ENCODE measurements at regions not wholly inside any gene's neighbourhood (a gene's known extent, or its start where the extent isn't known, plus 50 kb on each side); places are given as distances from the start of the nearest gene placed in this dataset.

- no peak overlapping the region for H3K4me3 Mint-ChIP-seq
- peak overlapping the region in 3 of 7 donors; percentile 3 to 75 (median 38) for H3K27ac Mint-ChIP-seq
Observed at GRCh38 chr14:38124506-38124905, 83.2 kb upstream of the SSTR1 start.

GRCh38 chr14:38125481-38126037, 82.1 kb upstream of the SSTR1 start:
- Histone ChIP-seq H3K27ac (ENCODE audit: low read depth, low read length) (no peak overlapping the region), H3K4me1 (ENCODE audit: insufficient read depth, low read length) (peaks cover 23% of the 10 kb centered on the region), H3K4me3 (ENCODE audit: low read length in 2 of 2) (no peak overlapping the region), H3K9me3 (ENCODE audit: control insufficient read depth in 1 of 2, low read length in 2 of 2) (no peaks in the 10 kb centered on the region), H3K36me3 (ENCODE audit: insufficient read depth, low read length) (no peaks in the 10 kb centered on the region), H3K27me3 (ENCODE audit: insufficient read depth, low read length) (no peaks in the 10 kb centered on the region)
- Mint-ChIP-seq H3K4me3 (no peak overlapping the region), H3K27me3 (no peaks in the 10 kb centered on the region), H3K27ac (peak overlapping the region in 2 of 7 donors; percentile 1 to 50), H3K4me1 (peaks cover 33 to 51% (median 43%) of the 10 kb centered on the region in 4 donors), H3K36me3 (no peaks in the 10 kb centered on the region), H3K9me3 (peaks cover 0 to 6% (median 0%) of the 10 kb centered on the region in 8 donors)
- intact Hi-C loops (cut with micrococcal nuclease), result no loop called here
- ChIA-PET CTCF (ENCODE audit: partially characterized antibody) (interaction anchor here (1.6 to 1.7 kb wide), 2 partner anchors 17 to 139 kb away, joined by 4 to 5 read pairs; no protein-coding TSS in a partner anchor), POLR2A (ENCODE audit: partially characterized antibody) (interaction anchor here (1.3 kb wide), 1 partner anchor 48 kb away, joined by 4 read pairs; no protein-coding TSS in a partner anchor)
- no peak for DNase-seq

More at GRCh38 chr14:38124506-38124905, 83.2 kb upstream of the SSTR1 start:
- Mint-ChIP-seq H3K36me3 (no peaks in the 10 kb centered on the region), H3K9me3 (peaks cover 0 to 6% (median 0%) of the 10 kb centered on the region in 8 donors), H3K27me3 (no peaks in the 10 kb centered on the region), H3K4me1 (peaks cover 27 to 45% (median 34%) of the 10 kb centered on the region in 4 donors)
- ChIA-PET POLR2A (ENCODE audit: partially characterized antibody) (no interaction called here), CTCF (ENCODE audit: partially characterized antibody) (interaction anchor here (1.7 kb wide), 1 partner anchor 16 kb away, joined by 4 read pairs; no protein-coding TSS in a partner anchor)
- no peaks in the 10 kb centered on the region for H3K9me3 ChIP-seq (ENCODE audit: control insufficient read depth in 1 of 2, low read length in 2 of 2)
- H3K27me3 ChIP-seq (ENCODE audit: insufficient read depth, low read length), result no peaks in the 10 kb centered on the region
- no peaks in the 10 kb centered on the region for H3K36me3 ChIP-seq (ENCODE audit: insufficient read depth, low read length)
- peaks cover 13% of the 10 kb centered on the region for H3K4me1 ChIP-seq (ENCODE audit: insufficient read depth, low read length)
- DNase-seq, result no peak
- no peak overlapping the region for H3K27ac ChIP-seq (ENCODE audit: low read depth, low read length)
- intact Hi-C loops (cut with micrococcal nuclease), result loop anchor here (5.0 kb wide), 1 partner anchor 37 kb away; no protein-coding TSS in a partner anchor
- H3K4me3 ChIP-seq (ENCODE audit: low read length in 2 of 2), result no peak overlapping the region

GRCh38 chr14:38127356-38127755, 80.3 kb upstream of the SSTR1 start:
- no peaks in the 10 kb centered on the region for H3K36me3 ChIP-seq (ENCODE audit: insufficient read depth, low read length)
- Mint-ChIP-seq H3K9me3 (peaks cover 0 to 6% (median 0%) of the 10 kb centered on the region in 8 donors), H3K27me3 (no peaks in the 10 kb centered on the region), H3K27ac (peak overlapping the region in 2 of 7 donors; percentile 27 to 28), H3K4me3 (no peak overlapping the region), H3K36me3 (no peaks in the 10 kb centered on the region), H3K4me1 (peaks cover 23 to 46% (median 35%) of the 10 kb centered on the region in 4 donors)
- no peak overlapping the region for H3K27ac ChIP-seq (ENCODE audit: low read depth, low read length)
- POLR2A ChIA-PET (ENCODE audit: partially characterized antibody), result no interaction called here
- H3K4me3 ChIP-seq (ENCODE audit: low read length in 2 of 2), result no peak overlapping the region
- peaks cover 16% of the 10 kb centered on the region for H3K4me1 ChIP-seq (ENCODE audit: insufficient read depth, low read length)
- no peak for DNase-seq
- no peaks in the 10 kb centered on the region for H3K27me3 ChIP-seq (ENCODE audit: insufficient read depth, low read length)
- CTCF ChIA-PET (ENCODE audit: partially characterized antibody), result interaction anchor here (0.7 to 1.6 kb wide), 2 partner anchors 28 to 141 kb away, joined by 3 to 5 read pairs; no protein-coding TSS in a partner anchor
- intact Hi-C loops (cut with micrococcal nuclease), result no loop called here
- no peaks in the 10 kb centered on the region for H3K9me3 ChIP-seq (ENCODE audit: control insufficient read depth in 1 of 2, low read length in 2 of 2)

- no peak overlapping the region for H3K27ac Mint-ChIP-seq
- Histone ChIP-seq H3K9me3 (ENCODE audit: control insufficient read depth in 1 of 2, low read length in 2 of 2) (no peaks in the 10 kb centered on the region), H3K27ac (ENCODE audit: low read depth, low read length) (no peak overlapping the region), H3K4me3 (ENCODE audit: low read length in 2 of 2) (no peak overlapping the region), H3K27me3 (ENCODE audit: insufficient read depth, low read length) (no peaks in the 10 kb centered on the region), H3K4me1 (ENCODE audit: insufficient read depth, low read length) (peaks cover 16% of the 10 kb centered on the region), H3K36me3 (ENCODE audit: insufficient read depth, low read length) (no peaks in the 10 kb centered on the region)
- intact Hi-C loops (cut with micrococcal nuclease), result no loop called here
- CTCF ChIA-PET (ENCODE audit: partially characterized antibody), result no interaction called here
- POLR2A ChIA-PET (ENCODE audit: partially characterized antibody), result no interaction called here
- no peaks in the 10 kb centered on the region for H3K27me3 Mint-ChIP-seq
- H3K9me3 Mint-ChIP-seq, result peaks cover 0 to 6% (median 0%) of the 10 kb centered on the region in 8 donors
- no peaks in the 10 kb centered on the region for H3K36me3 Mint-ChIP-seq
- peaks cover 23 to 46% (median 34%) of the 10 kb centered on the region in 4 donors for H3K4me1 Mint-ChIP-seq
- DNase-seq, result no peak
- no peak overlapping the region for H3K4me3 Mint-ChIP-seq
Observed at GRCh38 chr14:38127784-38128183, 79.9 kb upstream of the SSTR1 start.

- intact Hi-C loops (cut with micrococcal nuclease), result no loop called here
- Histone ChIP-seq H3K9me3 (ENCODE audit: control insufficient read depth in 1 of 2, low read length in 2 of 2) (no peaks in the 10 kb centered on the region), H3K27me3 (ENCODE audit: insufficient read depth, low read length) (no peaks in the 10 kb centered on the region), H3K27ac (ENCODE audit: low read depth, low read length) (no peak overlapping the region), H3K36me3 (ENCODE audit: insufficient read depth, low read length) (no peaks in the 10 kb centered on the region), H3K4me1 (ENCODE audit: insufficient read depth, low read length) (peaks cover 16% of the 10 kb centered on the region), H3K4me3 (ENCODE audit: low read length in 2 of 2) (no peak overlapping the region)
- Mint-ChIP-seq H3K9me3 (peaks cover 0 to 6% (median 0%) of the 10 kb centered on the region in 8 donors), H3K4me3 (peak overlapping the region in 1 of 8 donors; percentile 33), H3K27ac (peak overlapping the region in 4 of 7 donors; percentile 27 to 85 (median 67)), H3K36me3 (no peaks in the 10 kb centered on the region), H3K27me3 (no peaks in the 10 kb centered on the region), H3K4me1 (peaks cover 23 to 46% (median 34%) of the 10 kb centered on the region in 4 donors)
- ChIA-PET POLR2A (ENCODE audit: partially characterized antibody) (no interaction called here), CTCF (ENCODE audit: partially characterized antibody) (no interaction called here)
- no peak for DNase-seq
Observed at GRCh38 chr14:38128640-38129039, 79.1 kb upstream of the SSTR1 start.

GRCh38 chr14:38129192-38129591, 78.5 kb upstream of the SSTR1 start:
- CTCF ChIA-PET (ENCODE audit: partially characterized antibody), result no interaction called here
- H3K4me1 ChIP-seq (ENCODE audit: insufficient read depth, low read length), result peaks cover 16% of the 10 kb centered on the region
- Mint-ChIP-seq H3K9me3 (peaks cover 0 to 6% (median 0%) of the 10 kb centered on the region in 8 donors), H3K4me3 (peak overlapping the region in 1 of 8 donors; percentile 8), H3K4me1 (peaks cover 22 to 43% (median 32%) of the 10 kb centered on the region in 4 donors), H3K27ac (peak overlapping the region in 2 of 7 donors; percentile 84 to 85), H3K36me3 (no peaks in the 10 kb centered on the region), H3K27me3 (no peaks in the 10 kb centered on the region)
- POLR2A ChIA-PET (ENCODE audit: partially characterized antibody), result no interaction called here
- intact Hi-C loops (cut with micrococcal nuclease), result no loop called here
- no peaks in the 10 kb centered on the region for H3K9me3 ChIP-seq (ENCODE audit: control insufficient read depth in 1 of 2, low read length in 2 of 2)
- no peaks in the 10 kb centered on the region for H3K36me3 ChIP-seq (ENCODE audit: insufficient read depth, low read length)
- no peak overlapping the region for H3K4me3 ChIP-seq (ENCODE audit: low read length in 2 of 2)
- no peak overlapping the region for H3K27ac ChIP-seq (ENCODE audit: low read depth, low read length)
- DNase-seq, result no peak
- no peaks in the 10 kb centered on the region for H3K27me3 ChIP-seq (ENCODE audit: insufficient read depth, low read length)

- Histone ChIP-seq H3K4me3 (ENCODE audit: low read length in 2 of 2) (no peak overlapping the region), H3K36me3 (ENCODE audit: insufficient read depth, low read length) (no peaks in the 10 kb centered on the region), H3K27ac (ENCODE audit: low read depth, low read length) (no peak overlapping the region), H3K27me3 (ENCODE audit: insufficient read depth, low read length) (no peaks in the 10 kb centered on the region), H3K4me1 (ENCODE audit: insufficient read depth, low read length) (peaks cover 16% of the 10 kb centered on the region), H3K9me3 (ENCODE audit: control insufficient read depth in 1 of 2, low read length in 2 of 2) (no peaks in the 10 kb centered on the region)
- Mint-ChIP-seq H3K9me3 (peaks cover 0 to 3% (median 0%) of the 10 kb centered on the region in 8 donors), H3K36me3 (no peaks in the 10 kb centered on the region), H3K4me1 (peaks cover 20 to 38% (median 28%) of the 10 kb centered on the region in 4 donors), H3K4me3 (peak overlapping the region in 4 of 8 donors; percentile 39 to 56 (median 52)), H3K27ac (peak overlapping the region in 3 of 7 donors; percentile 61 to 84 (median 77)), H3K27me3 (no peaks in the 10 kb centered on the region)
- peak in 3 of 5 donors; percentile 6 to 11 (median 9) for DNase-seq
- CTCF ChIA-PET (ENCODE audit: partially characterized antibody), result no interaction called here
- POLR2A ChIA-PET (ENCODE audit: partially characterized antibody), result no interaction called here
- intact Hi-C loops (cut with micrococcal nuclease), result no loop called here
Observed at GRCh38 chr14:38129705-38130104, 78.0 kb upstream of the SSTR1 start.

Measured in CD4-positive, alpha-beta memory T cell (primary cell).